ENCODE measurements at regions not wholly inside any gene's neighbourhood (a gene's known extent, or its start where the extent isn't known, plus 50 kb on each side); places are given as distances from the start of the nearest gene placed in this dataset.
"Not testable (repeated sequence)": the region's sequence is repeated elsewhere in the genome, so short reads cannot be mapped to it uniquely, and the experiment has no call there.

GRCh38 chrX:39688576-39689375 is 409.0 kb downstream of the BCOR start:
- peak; percentile 30 for DNase-seq

GRCh38 chrX:39689376-39690104 is 408.2 kb downstream of the BCOR start:
- DNase-seq: no peak

GRCh38 chrX:39690541-39691415 is 407.0 kb downstream of the BCOR start:
- DNase-seq: no peak

- DNase-seq: no peak
Measured at GRCh38 chrX:39691724-39692123, 406.0 kb downstream of the BCOR start.

- DNase-seq: no peak
Measured at GRCh38 chrX:39692796-39693195, 405.0 kb downstream of the BCOR start.

- DNase-seq: no peak
Measured at GRCh38 chrX:39693298-39693697, 404.5 kb downstream of the BCOR start.

- DNase-seq: not testable (repeated sequence)
Measured at GRCh38 chrX:39702636-39703035, 395.1 kb downstream of the BCOR start.

DNA sequence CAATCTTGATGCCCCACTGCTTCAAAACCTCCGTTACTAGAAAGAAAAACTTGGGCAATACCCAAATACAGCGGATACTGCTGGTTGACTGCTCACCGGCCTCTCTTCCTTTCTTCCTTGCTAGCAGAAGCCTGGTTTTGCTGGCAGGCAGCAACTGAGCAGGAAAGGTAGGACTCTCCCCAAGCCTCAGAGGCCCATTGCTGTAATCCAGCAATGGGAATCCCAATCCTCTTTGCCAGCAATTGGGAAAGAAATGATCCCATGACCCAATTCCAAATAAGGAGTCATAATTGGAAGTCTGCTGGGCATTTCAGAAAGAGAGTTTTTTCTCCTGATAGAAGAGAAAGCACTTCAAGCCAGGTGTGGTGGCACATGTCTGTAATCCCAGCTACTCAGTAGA is 394.5 kb downstream of the BCOR start:
- DNase-seq: no peak

- no peak for DNase-seq
Measured at GRCh38 chrX:39704590-39704989, 393.2 kb downstream of the BCOR start.

GRCh38 chrX:39705290-39705689 is 392.5 kb downstream of the BCOR start:
- DNase-seq: peak; percentile 20

- DNase-seq: no peak
Measured at GRCh38 chrX:39709364-39709763, 388.4 kb downstream of the BCOR start.

GRCh38 chrX:39709812-39710211 is 387.9 kb downstream of the BCOR start:
- no peak for DNase-seq

- DNase-seq: no peak
Measured at GRCh38 chrX:39710776-39711175, 387.0 kb downstream of the BCOR start.

DNA sequence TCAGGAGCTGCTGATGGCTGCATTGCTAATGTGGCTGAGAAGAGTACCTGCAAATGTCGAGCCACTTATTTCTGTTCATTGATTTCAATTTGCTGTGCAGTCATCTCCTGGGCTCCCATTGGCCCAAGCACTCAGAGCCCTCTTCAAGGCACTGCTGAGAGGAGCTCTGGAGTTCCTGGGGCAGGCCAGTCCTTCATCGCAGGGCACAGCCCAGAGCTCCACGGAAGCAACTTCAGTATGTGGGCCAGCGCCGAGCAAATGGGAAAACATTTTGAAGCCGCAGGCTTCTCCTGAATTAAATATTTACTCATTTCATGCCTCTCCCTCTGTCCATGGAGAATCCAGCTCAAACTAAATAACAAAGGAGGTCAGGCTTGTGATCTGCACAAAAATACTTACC is 383.3 kb downstream of the BCOR start:
- no peak for DNase-seq

- no peak for DNase-seq
Measured at GRCh38 chrX:39716401-39716800, 381.4 kb downstream of the BCOR start.

DNA sequence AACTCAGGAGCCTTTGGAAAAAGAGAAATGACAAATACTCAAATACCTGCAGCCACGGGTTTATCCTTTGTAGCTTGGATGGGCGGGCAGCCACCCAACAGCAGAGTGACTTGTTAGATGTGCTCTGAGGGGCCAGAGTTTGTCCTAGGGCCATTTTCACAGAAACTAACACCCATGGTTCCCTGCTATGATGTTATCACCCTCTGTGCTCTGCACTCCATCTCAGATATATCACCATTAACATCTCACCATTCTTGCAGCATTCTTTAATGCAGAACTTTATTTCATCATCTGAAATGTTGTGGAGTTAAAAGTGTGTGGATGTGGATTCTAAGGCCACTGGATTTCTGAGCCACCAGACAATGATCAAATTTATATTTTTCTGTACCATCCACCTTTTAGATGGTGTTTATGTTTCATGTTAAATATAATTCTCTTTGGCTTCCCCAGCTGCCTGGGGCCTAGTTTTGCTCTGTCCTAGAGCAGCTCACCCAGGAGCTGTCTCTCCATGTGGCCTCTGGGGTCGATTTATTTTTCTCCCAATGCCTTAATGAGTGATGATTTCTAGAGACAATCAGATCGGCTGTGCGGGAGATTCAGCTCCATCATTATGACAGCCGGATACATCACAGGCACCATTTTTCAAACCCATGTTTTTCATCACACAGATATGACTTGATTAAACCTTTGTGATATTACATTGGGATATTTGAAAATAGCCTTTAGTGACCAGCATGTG is 380.8 kb downstream of the BCOR start:
- DNase-seq: no peak

- DNase-seq: no peak
Measured at GRCh38 chrX:39718981-39719380, 378.8 kb downstream of the BCOR start.

DNA sequence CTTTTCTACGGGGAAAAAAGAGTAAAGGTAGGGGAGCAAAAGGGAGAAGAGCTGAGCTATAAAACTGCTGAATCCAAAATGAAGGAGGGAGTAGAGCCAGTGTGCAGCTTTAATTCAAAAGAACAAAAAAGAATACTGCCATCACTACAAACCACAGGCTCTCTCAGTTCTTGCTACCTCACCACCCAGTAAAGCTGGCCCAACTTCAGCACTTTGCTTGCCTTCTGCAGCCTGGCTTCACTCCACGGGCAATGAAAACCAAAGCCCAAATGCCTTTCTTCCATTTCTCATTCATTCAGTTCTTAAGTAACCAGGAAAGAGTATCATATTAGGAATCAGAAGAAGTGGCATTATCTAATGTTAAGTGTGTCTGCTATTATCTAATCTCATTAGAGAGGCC is 376.8 kb downstream of the BCOR start:
- no peak for DNase-seq

GRCh38 chrX:39721566-39722279 is 376.0 kb downstream of the BCOR start:
- no peak for DNase-seq

- no peak for DNase-seq
Measured at GRCh38 chrX:39724544-39724943, 373.2 kb downstream of the BCOR start.

DNA sequence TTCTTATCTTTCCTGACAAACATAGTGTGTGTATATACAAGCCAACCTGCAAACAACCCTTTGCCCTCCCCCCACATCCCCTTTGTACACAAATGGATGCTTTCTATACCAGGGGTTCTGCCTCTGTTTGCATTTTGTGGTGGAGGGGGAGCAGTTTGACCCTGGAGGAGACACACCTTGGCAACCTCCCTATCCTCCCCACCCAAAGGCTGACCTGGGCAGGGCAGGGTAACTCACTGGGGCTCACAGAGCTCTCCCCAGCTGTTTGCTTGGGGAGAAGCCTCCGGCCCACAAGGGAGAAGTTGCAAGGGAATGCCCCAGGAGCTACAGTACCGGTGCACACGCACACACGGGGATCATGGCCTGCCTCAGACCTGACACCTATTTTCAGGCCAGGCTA is 372.6 kb downstream of the BCOR start:
- DNase-seq: no peak

Measured in activated CD4-positive, alpha-beta T cell treated with anti-CD3 and anti-CD28 coated beads for 48 hours (primary cell).